Adrenal gland (tissue), 5 donors: ENCODE measurements at regions not wholly inside any gene's neighbourhood (a gene's known extent, or its start where the extent isn't known, plus 50 kb on each side); places are given as distances from the start of the nearest gene placed in this dataset.

ENCODE experiments used
- POLR2A ChIP-seq, 2 donors: fragments of 450-650 bp; IDR thresholded peaks; one replicate each; pipeline ENCODE4 v1.6.1; 2017; ENCODE audit warnings: antibody characterized with exemption in 2 of 2, mild to moderate bottlenecking in 2 of 2, moderate library complexity in 1 of 2
- TF ChIP-seq, protein P1 (sequence below), 6 experiments: fragments of 450-650 bp in 4 of 6; fragments of 200-600 bp in 2 of 6; sonication (generic) in 1 of 6; IDR thresholded peaks; 1 replicate in 5 of 6; 2 replicates in 1 of 6; pipeline versions ENCODE4 v1.5.1 to v1.8.0; 2016 to 2021; ENCODE audit warnings: antibody characterized with exemption in 6 of 6, mild to moderate bottlenecking in 2 of 6, moderate library complexity in 1 of 6
- donor health status: DM: no; HTN: no; CAD: no.

DNA sequence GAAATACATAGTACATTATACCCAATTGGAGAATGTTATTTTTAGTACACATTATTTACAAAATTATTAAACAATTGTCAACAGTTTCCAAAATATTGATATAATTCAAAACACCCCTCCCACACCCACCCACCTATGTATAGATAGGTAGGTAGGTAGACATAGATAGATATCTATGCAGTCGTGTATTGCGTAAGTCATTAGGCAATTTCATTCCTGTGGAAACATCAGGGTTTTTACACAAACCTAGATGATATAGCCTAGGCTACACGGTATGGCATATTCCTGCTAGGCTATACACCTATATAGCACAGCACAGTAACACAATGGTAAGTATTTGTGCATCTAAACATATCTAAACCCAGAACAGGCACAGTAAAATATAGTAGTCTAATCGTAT, 377.3 kb downstream of the ANXA1 start:
- TF ChIP-seq, protein P1, sequence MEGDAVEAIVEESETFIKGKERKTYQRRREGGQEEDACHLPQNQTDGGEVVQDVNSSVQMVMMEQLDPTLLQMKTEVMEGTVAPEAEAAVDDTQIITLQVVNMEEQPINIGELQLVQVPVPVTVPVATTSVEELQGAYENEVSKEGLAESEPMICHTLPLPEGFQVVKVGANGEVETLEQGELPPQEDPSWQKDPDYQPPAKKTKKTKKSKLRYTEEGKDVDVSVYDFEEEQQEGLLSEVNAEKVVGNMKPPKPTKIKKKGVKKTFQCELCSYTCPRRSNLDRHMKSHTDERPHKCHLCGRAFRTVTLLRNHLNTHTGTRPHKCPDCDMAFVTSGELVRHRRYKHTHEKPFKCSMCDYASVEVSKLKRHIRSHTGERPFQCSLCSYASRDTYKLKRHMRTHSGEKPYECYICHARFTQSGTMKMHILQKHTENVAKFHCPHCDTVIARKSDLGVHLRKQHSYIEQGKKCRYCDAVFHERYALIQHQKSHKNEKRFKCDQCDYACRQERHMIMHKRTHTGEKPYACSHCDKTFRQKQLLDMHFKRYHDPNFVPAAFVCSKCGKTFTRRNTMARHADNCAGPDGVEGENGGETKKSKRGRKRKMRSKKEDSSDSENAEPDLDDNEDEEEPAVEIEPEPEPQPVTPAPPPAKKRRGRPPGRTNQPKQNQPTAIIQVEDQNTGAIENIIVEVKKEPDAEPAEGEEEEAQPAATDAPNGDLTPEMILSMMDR (IDR thresholded peaks at IDR 0.05): no peak
- no peak for TF ChIP-seq POLR2A (IDR thresholded peaks at IDR 0.05)
